ENCODE measurements at regions not wholly inside any gene's neighbourhood (a gene's known extent, or its start where the extent isn't known, plus 50 kb on each side); places are given as distances from the start of the nearest gene placed in this dataset.

DNA sequence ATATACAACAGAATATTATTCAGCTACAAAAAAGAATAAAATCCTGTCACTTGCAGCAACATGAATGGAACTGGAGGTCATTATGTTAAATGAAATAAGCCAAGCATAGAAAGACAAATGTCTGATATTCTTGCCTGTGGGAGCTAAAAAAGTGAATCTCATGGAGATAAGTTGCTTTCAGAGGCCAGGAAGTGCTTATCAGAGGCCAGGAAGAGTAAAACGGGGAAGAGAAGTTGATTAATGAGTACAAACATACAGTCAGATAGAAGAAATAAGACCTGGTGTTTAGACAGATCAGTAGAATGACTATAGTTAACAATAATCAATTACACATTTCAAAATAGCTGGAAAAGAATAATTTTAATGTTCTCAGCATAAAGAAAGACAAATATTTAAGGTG lies 54.4 kb upstream of the CPHXL start:
- intact Hi-C loops (cut with DNase I) = no loop called here
- no peak for DNase-seq
- TF ChIP-seq, protein P1, sequence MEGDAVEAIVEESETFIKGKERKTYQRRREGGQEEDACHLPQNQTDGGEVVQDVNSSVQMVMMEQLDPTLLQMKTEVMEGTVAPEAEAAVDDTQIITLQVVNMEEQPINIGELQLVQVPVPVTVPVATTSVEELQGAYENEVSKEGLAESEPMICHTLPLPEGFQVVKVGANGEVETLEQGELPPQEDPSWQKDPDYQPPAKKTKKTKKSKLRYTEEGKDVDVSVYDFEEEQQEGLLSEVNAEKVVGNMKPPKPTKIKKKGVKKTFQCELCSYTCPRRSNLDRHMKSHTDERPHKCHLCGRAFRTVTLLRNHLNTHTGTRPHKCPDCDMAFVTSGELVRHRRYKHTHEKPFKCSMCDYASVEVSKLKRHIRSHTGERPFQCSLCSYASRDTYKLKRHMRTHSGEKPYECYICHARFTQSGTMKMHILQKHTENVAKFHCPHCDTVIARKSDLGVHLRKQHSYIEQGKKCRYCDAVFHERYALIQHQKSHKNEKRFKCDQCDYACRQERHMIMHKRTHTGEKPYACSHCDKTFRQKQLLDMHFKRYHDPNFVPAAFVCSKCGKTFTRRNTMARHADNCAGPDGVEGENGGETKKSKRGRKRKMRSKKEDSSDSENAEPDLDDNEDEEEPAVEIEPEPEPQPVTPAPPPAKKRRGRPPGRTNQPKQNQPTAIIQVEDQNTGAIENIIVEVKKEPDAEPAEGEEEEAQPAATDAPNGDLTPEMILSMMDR (IDR thresholded peaks at IDR 0.05) = no peak
- TF ChIP-seq POLR2A (IDR thresholded peaks at IDR 0.05) = no peak
- 0% methylated on average over 1 of the region's 1 CpG for WGBS, 2 donors
- Histone ChIP-seq H3K4me3 (no peak overlapping the region), H3K27me3 (no peaks in the 10 kb centered on the region), H3K36me3 (replicated peaks in 1 of 2; ENCODE audit: insufficient read depth in 1 of 2, low read depth in 2 of 2) (no peaks in the 10 kb centered on the region), H3K27ac (no peak overlapping the region), H3K4me1 (no peaks in the 10 kb centered on the region), H3K9me3 (no peaks in the 10 kb centered on the region)
- ATAC-seq = no peak

DNA sequence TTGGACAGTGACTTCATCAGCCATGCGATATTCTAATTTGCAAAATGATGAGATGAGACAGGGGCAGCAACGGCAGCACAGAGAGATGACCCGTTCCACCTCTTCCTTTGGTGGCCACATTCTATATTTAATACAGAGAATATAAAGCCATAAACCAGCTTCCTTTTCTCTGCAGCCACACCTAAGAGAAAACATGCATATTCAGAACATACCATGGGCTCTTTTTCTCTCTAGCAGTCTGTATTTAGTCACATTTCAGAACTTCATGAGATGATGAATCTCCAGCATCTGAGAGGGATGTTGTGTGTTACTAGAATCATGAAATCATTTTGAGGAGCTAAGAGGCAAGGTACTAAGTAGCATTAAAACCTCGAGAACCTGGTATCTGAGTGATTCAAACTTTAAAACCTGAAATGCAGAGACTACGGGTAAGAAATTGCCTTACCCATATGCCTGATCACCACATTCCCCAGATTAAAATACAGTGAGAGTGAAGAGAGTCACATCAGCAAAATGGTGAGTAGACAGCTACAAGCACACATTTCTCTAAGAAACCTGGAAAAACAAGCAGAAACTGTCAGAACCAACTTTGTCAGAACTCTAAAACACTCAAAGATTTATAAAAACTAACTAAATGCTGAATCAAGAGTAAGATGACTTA lies 55.5 kb upstream of the CPHXL start:
- H3K27me3 ChIP-seq = no peaks in the 10 kb centered on the region
- no peaks in the 10 kb centered on the region for H3K9me3 ChIP-seq
- no peak for DNase-seq
- intact Hi-C loops (cut with DNase I) = no loop called here
- no peak overlapping the region for H3K27ac ChIP-seq
- no peak for ATAC-seq
- TF ChIP-seq, protein P1 (IDR thresholded peaks at IDR 0.05) = no peak
- TF ChIP-seq POLR2A (IDR thresholded peaks at IDR 0.05) = no peak
- no peaks in the 10 kb centered on the region for H3K36me3 ChIP-seq (replicated peaks in 1 of 2; ENCODE audit: insufficient read depth in 1 of 2, low read depth in 2 of 2)
- 56 to 63% methylated on average over 5 of the region's 5 CpGs for WGBS, 2 donors
- no peak overlapping the region for H3K4me3 ChIP-seq
- H3K4me1 ChIP-seq = no peaks in the 10 kb centered on the region

DNA sequence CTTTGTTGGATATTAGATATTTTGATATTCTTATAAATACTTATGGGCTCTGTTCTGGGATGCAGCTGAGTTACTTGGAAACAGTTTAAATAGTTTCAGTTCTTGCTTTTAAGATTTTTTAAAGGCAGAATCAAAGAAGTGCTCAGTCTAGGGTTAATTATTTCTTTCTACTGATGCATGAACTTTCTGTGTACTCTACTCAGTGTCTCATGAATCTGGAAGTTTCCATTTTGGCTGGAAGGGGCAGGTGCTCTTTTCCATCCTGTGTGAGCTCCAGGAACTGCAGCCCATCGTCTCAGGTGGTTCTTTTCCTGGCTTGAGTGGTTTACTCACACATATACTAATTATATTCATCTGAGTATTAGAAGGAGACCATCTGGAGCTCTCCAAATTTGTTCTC lies 61.1 kb upstream of the CPHXL start:
- intact Hi-C loops (cut with DNase I) = loop anchor here (5.0 kb wide), 1 partner anchor 1385 kb away; no protein-coding TSS in a partner anchor
- H3K4me3 ChIP-seq = no peak overlapping the region
- WGBS, 2 donors = 68 to 77% methylated on average over 1 of the region's 1 CpG
- no peak overlapping the region for H3K27ac ChIP-seq
- no peaks in the 10 kb centered on the region for H3K27me3 ChIP-seq
- TF ChIP-seq POLR2A (IDR thresholded peaks at IDR 0.05) = no peak
- TF ChIP-seq, protein P1 (IDR thresholded peaks at IDR 0.05) = no peak
- H3K36me3 ChIP-seq (replicated peaks in 1 of 2; ENCODE audit: insufficient read depth in 1 of 2, low read depth in 2 of 2) = no peaks in the 10 kb centered on the region
- H3K9me3 ChIP-seq = no peaks in the 10 kb centered on the region
- H3K4me1 ChIP-seq = no peaks in the 10 kb centered on the region
- ATAC-seq (no peak), DNase-seq (no peak)

DNA sequence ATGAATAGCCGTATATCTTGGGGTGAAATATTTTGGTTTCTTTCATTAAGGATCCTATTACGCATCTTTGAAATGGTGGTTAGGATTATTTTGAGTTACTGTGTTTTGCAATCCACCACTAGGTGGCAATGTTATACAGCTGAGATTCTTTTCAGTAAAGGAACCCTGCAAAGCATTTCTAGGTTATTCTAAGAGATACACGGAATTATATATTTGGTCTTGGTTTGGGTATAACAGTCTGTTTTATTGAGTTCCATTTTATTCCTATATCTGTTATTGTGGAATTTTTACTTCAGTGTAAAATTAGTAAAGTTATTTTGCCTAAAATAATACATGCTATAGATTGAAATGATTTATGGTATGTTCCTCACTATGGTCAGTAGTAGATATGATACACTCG lies 62.9 kb upstream of the CPHXL start:
- intact Hi-C loops (cut with DNase I) = loop anchor here (5.0 kb wide), 1 partner anchor 1383 kb away; no protein-coding TSS in a partner anchor
- TF ChIP-seq, protein P1 (IDR thresholded peaks at IDR 0.05) = peak in 6 of 7 experiments; percentile 78 to 94 (median 82)
- TF ChIP-seq POLR2A (IDR thresholded peaks at IDR 0.05) = no peak
- Histone ChIP-seq H3K27ac (no peak overlapping the region), H3K36me3 (replicated peaks in 1 of 2; ENCODE audit: insufficient read depth in 1 of 2, low read depth in 2 of 2) (no peaks in the 10 kb centered on the region), H3K27me3 (no peaks in the 10 kb centered on the region), H3K4me3 (no peak overlapping the region), H3K9me3 (no peaks in the 10 kb centered on the region), H3K4me1 (no peaks in the 10 kb centered on the region)
- peak in 1 of 4 donors; percentile 27 for DNase-seq
- peak; percentile 62 for ATAC-seq
- WGBS, 2 donors = 3 to 8% methylated on average over 4 of the region's 4 CpGs

Measured in body of pancreas (tissue), 4 donors.